Activated naive CD8-positive, alpha-beta T cell (primary cell): ENCODE measurements at regions not wholly inside any gene's neighbourhood (a gene's known extent, or its start where the extent isn't known, plus 50 kb on each side); places are given as distances from the start of the nearest gene placed in this dataset.

Experiments used
- H3K27ac Mint-ChIP-seq: one replicate; pipeline ENCODE4 v1.8.0; 2021; ENCODE audit warnings: mixed read lengths
- H3K27me3 Mint-ChIP-seq: one replicate; pipeline ENCODE4 v1.8.0; 2021; ENCODE audit warnings: mixed read lengths
- H3K36me3 Mint-ChIP-seq: one replicate; pipeline ENCODE4 v1.8.0; 2021; ENCODE audit warnings: mixed read lengths
- H3K4me1 Mint-ChIP-seq: one replicate; pipeline ENCODE4 v1.8.0; 2021; ENCODE audit warnings: low read depth, mixed read lengths
- H3K4me3 Mint-ChIP-seq: one replicate; pipeline ENCODE4 v1.8.0; 2021; ENCODE audit warnings: mild to moderate bottlenecking, mixed read lengths
- H3K9me3 Mint-ChIP-seq: one replicate; pipeline ENCODE4 v1.8.0; 2021; ENCODE audit warnings: low read depth, mixed read lengths

DNA sequence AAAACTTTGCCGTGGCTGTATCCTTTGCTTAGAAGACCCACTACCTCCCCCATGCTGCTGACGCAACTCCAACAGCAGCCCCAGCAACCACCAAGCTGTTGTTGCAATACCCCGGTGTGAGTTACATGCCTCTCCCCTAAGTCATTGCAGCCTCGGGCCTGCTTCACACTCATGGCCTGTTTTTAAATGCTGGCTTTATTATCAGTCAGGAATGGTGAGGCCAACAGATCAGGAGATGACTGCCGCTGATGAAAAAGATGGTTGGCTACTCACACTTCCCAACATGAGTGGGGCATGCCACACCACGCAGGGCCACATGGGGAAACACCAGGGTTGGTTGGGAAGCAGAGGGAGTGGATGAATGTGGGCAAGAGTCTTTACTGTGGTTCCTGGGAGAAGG, 171.5 kb upstream of the SYT13 start:
- peaks cover 4% of the 10 kb centered on the region for H3K27me3 Mint-ChIP-seq
- no peak overlapping the region for H3K4me3 Mint-ChIP-seq
- no peak overlapping the region for H3K27ac Mint-ChIP-seq
- H3K4me1 Mint-ChIP-seq: no peaks in the 10 kb centered on the region
- H3K36me3 Mint-ChIP-seq: no peaks in the 10 kb centered on the region
- H3K9me3 Mint-ChIP-seq: no peaks in the 10 kb centered on the region

DNA sequence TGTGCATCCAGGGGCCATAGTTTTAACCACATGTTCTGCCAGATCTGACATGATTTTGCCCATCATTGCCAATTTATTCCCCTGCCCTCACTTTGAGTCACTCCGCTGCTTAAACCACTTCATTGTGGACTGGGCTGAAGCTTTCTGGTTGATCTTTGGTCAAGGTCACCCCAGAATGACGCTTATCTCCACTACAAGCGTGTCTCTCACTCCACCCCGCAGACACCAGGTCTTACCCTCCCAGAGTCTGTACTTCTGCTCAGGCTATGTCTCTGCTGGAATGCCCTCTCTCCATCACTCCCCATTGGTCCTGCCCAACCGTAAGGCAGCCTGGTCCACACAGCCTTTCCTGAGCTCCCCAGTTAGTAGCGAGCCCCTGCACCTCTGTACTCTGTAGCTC, 170.5 kb upstream of the SYT13 start:
- Mint-ChIP-seq H3K36me3 (no peaks in the 10 kb centered on the region), H3K27ac (no peak overlapping the region), H3K9me3 (no peaks in the 10 kb centered on the region), H3K4me1 (no peaks in the 10 kb centered on the region), H3K27me3 (peaks cover 4% of the 10 kb centered on the region), H3K4me3 (no peak overlapping the region)

DNA sequence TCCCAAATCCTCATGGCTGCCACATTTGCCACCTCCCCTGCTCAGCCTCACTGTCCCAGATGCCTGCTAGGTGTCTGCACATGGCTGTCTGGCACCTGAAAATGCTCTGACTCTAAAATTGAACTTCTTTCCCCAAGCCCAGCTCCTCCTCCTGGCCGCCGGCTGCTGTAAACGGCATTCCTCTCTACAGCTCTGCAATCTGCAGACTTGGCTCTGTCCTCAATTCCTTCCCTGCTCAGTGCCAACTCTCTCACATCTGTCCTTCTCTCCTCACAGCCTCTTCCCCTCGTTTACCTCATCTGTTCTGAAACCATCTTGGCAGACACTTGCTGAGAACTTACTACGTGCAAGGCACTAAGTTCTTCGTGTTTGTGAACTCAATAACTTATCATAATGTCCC, 169.4 kb upstream of the SYT13 start:
- no peak overlapping the region for H3K27ac Mint-ChIP-seq
- no peaks in the 10 kb centered on the region for H3K9me3 Mint-ChIP-seq
- H3K4me3 Mint-ChIP-seq: no peak overlapping the region
- H3K27me3 Mint-ChIP-seq: peaks cover 4% of the 10 kb centered on the region
- no peaks in the 10 kb centered on the region for H3K4me1 Mint-ChIP-seq
- H3K36me3 Mint-ChIP-seq: no peaks in the 10 kb centered on the region

DNA sequence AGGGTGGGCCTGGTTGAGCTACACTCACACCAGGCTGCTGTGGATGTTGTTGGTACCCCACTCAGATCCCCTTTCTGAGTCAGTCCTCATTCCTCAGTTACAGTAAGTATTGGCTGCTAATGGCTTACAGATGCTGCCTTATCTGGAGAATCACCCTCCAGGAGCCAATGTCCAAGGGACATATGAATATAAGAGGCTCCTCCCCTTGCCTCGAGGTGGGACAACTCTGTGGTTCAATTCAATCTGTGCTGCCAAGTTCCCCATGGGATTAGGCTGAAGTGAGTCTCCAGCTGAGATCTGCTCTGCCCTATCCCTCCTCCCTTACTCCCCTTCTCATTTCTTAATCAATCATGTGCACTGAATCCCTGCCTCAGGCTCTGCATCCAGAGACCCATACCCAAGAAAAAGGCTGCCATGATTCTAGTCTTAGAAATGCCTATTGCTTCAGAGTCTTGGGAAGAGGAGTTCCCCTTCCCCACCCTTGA, 168.8 kb upstream of the SYT13 start:
- H3K27ac Mint-ChIP-seq: no peak overlapping the region
- H3K27me3 Mint-ChIP-seq: peaks cover 4% of the 10 kb centered on the region
- H3K36me3 Mint-ChIP-seq: no peaks in the 10 kb centered on the region
- H3K4me3 Mint-ChIP-seq: no peak overlapping the region
- no peaks in the 10 kb centered on the region for H3K9me3 Mint-ChIP-seq
- H3K4me1 Mint-ChIP-seq: no peaks in the 10 kb centered on the region

DNA sequence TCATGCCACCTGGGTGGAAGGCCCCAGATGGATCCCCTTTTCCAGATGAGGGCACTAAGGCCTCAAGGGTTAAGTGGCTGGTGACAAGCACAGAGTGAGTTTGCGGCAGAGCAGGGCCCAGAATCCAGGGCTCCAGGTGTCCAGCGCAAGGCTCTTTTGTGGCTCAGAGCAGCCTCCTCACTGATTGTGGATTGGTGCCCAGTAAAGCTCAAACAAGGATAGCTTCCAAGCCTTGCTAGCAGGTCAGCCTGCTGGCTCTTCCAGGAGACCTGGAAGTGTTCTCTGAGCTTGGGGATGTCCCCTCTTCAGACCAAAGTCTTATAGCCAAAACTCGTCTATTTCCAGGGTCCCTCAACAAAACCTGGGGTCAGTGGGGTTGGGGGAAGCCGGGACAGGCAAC, 167.6 kb upstream of the SYT13 start:
- Mint-ChIP-seq H3K36me3 (no peaks in the 10 kb centered on the region), H3K27ac (no peak overlapping the region), H3K27me3 (peaks cover 4% of the 10 kb centered on the region), H3K4me1 (no peaks in the 10 kb centered on the region), H3K4me3 (no peak overlapping the region), H3K9me3 (no peaks in the 10 kb centered on the region)

DNA sequence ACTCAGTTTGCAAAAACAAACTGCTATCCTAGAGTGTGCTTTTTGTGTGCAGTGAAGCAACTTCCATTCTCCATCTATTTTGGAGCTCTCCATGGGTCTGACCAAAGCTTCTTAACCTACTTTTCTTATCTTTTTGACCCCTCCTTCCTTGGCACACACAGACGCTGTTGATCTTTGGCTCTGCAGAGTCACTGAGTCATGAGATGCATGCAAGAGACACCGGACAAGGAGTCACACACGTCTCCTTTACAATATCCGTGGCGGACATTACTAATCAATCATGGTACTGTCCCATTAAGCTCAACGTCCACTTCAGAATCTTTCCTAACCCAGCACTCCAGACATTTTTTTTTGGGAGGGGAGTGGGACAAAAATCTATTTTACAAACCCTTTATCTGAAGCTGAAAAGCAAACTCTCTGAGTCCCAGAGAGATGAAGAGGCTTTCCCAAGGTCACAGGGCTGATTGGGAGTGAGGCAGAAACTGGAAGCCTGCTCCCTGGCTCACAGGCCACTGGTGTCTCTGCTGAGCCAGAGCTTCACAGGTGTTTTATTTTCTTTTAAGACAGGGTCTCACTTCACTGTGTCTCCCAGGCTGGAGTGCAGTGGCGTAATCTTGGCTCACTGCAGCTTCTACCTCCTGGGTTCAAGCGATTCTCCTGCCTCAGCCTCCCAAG, 165.8 kb upstream of the SYT13 start:
- Mint-ChIP-seq H3K27me3 (peaks cover 2% of the 10 kb centered on the region), H3K27ac (no peak overlapping the region), H3K9me3 (no peaks in the 10 kb centered on the region), H3K4me1 (no peaks in the 10 kb centered on the region), H3K4me3 (no peak overlapping the region), H3K36me3 (no peaks in the 10 kb centered on the region)

DNA sequence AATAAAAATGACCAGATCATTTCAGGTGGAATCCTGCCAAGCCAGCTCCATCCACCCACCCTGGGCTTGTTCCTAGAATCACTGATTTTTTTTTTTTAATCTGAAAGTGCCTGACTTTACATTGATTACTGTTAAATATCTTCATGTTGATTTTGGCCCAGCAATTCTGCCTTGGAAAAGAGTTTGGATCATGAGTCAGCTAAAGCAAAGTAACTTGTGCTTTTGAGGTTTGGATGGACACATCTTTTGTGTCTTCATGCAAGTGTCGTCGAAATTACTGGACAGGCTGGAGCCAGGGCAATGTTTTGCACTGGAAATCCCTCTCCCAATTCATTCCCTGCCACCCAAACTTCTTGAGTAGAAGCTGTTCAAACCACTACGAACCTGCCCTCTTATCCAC, 164.0 kb upstream of the SYT13 start:
- Mint-ChIP-seq H3K36me3 (no peaks in the 10 kb centered on the region), H3K9me3 (no peaks in the 10 kb centered on the region), H3K4me1 (no peaks in the 10 kb centered on the region), H3K4me3 (no peak overlapping the region), H3K27me3 (no peaks in the 10 kb centered on the region), H3K27ac (no peak overlapping the region)

DNA sequence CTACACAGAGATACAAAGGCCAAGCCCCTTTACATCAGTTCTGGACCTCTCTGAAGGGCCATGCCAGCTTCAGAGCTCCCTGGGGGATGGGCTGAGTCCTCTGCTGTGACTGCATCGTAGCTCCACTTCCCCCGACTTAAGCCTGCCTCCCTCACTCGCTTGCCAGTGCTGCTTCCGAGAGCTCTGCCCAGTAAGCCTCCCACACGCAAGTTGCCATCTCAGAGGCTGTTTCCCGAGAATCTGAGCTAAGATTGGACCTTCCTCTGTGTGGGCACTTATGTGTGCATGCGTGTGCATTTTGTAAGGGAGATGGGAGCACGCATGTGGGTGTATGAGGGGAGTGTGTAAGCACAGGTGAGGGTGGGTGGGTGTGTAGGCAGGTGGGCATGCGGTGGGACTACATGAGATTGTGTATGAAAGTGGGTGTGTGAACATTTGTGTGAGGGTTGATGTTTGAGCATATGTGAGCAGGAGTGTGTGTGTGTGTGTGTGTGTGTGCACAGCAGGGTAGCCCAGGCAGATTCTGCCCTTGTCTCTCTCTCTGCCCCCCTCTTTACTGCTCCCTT, 163.0 kb upstream of the SYT13 start:
- Mint-ChIP-seq H3K4me3 (no peak overlapping the region), H3K27ac (no peak overlapping the region), H3K4me1 (no peaks in the 10 kb centered on the region), H3K27me3 (no peaks in the 10 kb centered on the region), H3K36me3 (no peaks in the 10 kb centered on the region), H3K9me3 (no peaks in the 10 kb centered on the region)

DNA sequence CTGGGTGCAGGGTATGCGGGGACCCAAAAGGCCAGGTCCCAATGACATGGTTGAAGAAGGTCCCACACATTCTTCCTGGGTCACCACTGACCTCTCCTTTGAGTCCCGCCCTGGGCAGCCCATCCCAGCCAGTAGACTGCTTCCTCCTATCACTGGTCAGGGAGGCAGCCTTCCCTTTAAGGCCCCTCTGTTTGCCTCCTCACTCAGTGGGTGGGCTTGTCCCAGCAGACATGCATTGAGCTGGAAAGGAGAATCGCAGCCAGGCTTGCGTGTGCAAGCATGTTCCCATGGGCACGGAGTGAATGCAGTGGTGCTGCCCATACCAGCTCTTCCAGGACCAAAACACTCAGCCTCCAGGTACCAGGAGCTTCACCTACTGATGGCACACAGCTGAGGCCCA, 162.4 kb upstream of the SYT13 start:
- Mint-ChIP-seq H3K27me3 (no peaks in the 10 kb centered on the region), H3K4me3 (no peak overlapping the region), H3K27ac (no peak overlapping the region), H3K4me1 (no peaks in the 10 kb centered on the region), H3K36me3 (no peaks in the 10 kb centered on the region), H3K9me3 (no peaks in the 10 kb centered on the region)

DNA sequence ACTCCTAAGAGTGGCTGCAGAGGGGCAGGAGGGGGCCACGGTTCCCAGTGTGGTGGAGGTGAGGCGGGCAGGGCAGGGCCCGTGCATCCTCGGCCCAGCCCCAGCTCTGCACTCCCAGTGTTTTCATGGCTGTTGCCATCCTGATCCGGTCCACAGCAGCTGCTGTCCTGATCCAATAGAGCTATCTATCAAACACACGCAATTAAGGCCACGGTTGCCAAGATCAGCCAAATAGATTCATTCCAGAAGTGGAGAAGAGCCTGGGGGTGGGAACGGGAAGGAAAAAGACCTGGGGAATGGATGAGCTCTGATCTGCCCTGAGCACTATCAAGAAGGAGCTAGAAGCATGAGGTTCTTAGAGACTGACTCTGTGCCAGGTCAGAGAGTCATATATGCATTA, 160.9 kb upstream of the SYT13 start:
- no peaks in the 10 kb centered on the region for H3K9me3 Mint-ChIP-seq
- no peaks in the 10 kb centered on the region for H3K36me3 Mint-ChIP-seq

DNA sequence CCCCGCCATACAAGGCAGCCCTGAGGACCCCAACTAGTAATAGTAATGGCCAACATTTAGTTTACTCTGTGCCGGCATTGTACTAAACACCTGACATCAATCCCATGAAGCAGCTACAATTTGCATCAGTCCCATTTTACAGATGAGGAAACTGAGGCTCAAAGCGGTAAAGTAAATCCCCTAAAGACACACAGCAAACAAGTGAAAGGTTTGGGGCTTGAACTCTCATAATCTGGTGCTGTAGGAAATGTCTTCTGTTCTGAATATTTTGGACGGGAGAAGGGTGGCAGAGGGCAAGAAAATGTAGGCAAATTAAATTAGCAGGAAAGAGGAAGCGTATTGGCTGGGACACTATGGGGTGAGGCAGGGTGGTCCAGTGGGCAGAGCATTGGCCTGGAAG, 160.3 kb upstream of the SYT13 start:
- H3K27ac Mint-ChIP-seq: no peak overlapping the region
- no peak overlapping the region for H3K4me3 Mint-ChIP-seq
- peaks cover 1% of the 10 kb centered on the region for H3K27me3 Mint-ChIP-seq
- H3K9me3 Mint-ChIP-seq: no peaks in the 10 kb centered on the region
- no peaks in the 10 kb centered on the region for H3K4me1 Mint-ChIP-seq
- no peaks in the 10 kb centered on the region for H3K36me3 Mint-ChIP-seq

More for the DNA sequence above, 160.9 kb upstream of the SYT13 start:
- no peak overlapping the region for H3K27ac Mint-ChIP-seq
- H3K4me1 Mint-ChIP-seq: no peaks in the 10 kb centered on the region
- no peak overlapping the region for H3K4me3 Mint-ChIP-seq
- H3K27me3 Mint-ChIP-seq: peaks cover 1% of the 10 kb centered on the region

DNA sequence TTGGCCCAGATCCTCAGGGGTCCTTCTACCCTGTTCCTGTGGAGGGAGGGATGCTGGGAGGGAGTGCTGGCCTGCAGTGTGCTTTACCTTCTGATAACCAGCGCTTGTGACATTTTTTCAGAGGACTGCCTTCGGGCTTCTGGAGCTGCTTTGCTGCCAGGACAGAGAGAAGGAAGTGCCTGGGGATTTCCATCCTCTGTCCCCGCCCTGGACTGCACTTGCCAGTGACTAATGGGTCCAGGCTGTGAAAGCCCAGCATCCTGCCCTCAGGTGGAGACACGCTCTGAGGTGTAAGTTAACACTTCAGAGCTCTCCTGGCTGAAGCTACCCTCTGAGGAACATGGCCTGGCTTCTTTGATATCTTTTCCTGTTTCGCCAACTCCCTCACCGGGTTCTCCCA, 158.7 kb upstream of the SYT13 start:
- no peaks in the 10 kb centered on the region for H3K9me3 Mint-ChIP-seq
- H3K27ac Mint-ChIP-seq: no peak overlapping the region
- peaks cover 1% of the 10 kb centered on the region for H3K27me3 Mint-ChIP-seq
- H3K4me3 Mint-ChIP-seq: no peak overlapping the region
- H3K36me3 Mint-ChIP-seq: no peaks in the 10 kb centered on the region
- H3K4me1 Mint-ChIP-seq: no peaks in the 10 kb centered on the region

DNA sequence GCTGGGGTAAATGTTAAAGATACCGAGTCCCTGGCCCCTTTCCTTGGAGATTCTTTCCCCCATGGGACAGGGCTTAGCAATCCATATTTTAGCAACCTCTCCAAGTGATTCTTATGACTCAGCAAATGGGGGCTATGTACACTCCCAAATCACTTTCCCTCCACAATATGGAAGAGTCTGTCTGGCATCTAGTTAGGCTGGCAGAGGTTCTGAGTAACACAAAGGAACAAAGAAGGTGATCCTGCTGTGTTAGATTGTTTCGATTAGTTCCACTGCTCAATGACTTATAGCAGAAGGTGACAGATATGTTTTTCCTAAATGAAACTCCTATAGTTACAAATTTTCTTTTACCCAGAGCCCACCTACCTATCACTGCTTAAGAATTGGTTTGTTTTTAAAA, 154.0 kb upstream of the SYT13 start:
- Mint-ChIP-seq H3K27me3 (peaks cover 6% of the 10 kb centered on the region), H3K9me3 (no peaks in the 10 kb centered on the region), H3K4me3 (no peak overlapping the region), H3K27ac (no peak overlapping the region), H3K36me3 (no peaks in the 10 kb centered on the region), H3K4me1 (no peaks in the 10 kb centered on the region)

DNA sequence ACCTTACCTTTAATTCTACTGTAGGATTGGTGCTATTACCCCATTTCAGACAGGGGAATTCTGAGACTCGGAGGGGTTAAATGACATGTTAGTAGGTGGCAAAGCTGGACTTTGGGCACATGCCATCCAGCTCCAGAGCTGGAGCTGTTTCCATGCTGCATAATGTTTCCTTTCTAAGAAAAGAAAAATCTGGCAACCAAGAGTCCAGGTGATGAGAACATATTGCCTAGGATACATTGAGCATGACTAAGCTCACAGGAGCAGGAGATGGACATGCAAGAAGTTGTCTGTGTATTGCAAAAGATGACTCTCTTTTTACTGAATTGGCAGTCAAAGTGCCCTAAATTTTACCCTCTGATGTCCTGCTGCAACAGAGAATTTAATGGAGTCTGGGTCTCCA, 150.8 kb upstream of the SYT13 start:
- no peak overlapping the region for H3K27ac Mint-ChIP-seq
- H3K27me3 Mint-ChIP-seq: peaks cover 5% of the 10 kb centered on the region
- H3K36me3 Mint-ChIP-seq: no peaks in the 10 kb centered on the region
- H3K4me1 Mint-ChIP-seq: no peaks in the 10 kb centered on the region
- H3K9me3 Mint-ChIP-seq: no peaks in the 10 kb centered on the region
- no peak overlapping the region for H3K4me3 Mint-ChIP-seq

DNA sequence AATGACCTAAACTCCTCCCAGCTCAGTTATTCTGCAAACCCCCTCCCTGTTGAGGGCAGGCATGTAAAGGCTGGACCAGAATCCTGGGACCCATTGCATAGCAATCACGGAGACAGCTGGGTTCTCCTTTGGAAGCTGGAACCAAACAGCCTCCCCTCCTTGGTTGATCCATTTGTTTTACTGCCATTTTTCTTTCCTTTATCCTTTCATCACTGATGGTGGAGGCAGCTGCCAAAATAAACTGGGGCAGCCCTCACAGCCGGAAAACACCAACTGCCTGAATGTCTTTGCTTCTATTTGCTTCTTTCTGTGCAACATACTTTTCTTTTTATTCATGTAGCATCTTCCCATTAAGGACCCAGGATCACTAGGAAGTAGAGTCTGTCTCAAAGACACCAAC, 150.0 kb upstream of the SYT13 start:
- H3K4me1 Mint-ChIP-seq: no peaks in the 10 kb centered on the region
- no peaks in the 10 kb centered on the region for H3K36me3 Mint-ChIP-seq
- peaks cover 7% of the 10 kb centered on the region for H3K27me3 Mint-ChIP-seq
- no peak overlapping the region for H3K4me3 Mint-ChIP-seq
- H3K9me3 Mint-ChIP-seq: no peaks in the 10 kb centered on the region
- H3K27ac Mint-ChIP-seq: no peak overlapping the region

DNA sequence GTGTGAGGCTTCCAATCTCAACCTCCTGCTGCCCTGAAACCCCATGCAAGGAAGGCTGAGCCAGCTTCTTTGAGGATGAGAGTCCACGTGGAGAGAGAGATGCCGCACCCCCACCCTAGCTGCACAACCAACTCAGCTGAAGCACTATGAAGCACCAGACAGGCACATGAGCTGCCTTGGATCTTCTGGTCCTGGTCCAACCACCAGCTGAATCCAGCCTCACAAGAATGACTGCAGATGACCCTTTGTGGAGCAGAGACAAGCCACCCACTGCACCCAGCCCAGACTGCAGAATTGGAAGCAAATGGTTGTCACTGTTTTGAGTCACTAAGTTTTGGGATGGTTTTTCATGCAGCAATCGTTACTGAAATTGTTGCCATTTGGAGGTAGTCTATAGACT, 149.6 kb upstream of the SYT13 start:
- no peak overlapping the region for H3K4me3 Mint-ChIP-seq
- H3K4me1 Mint-ChIP-seq: no peaks in the 10 kb centered on the region
- H3K27ac Mint-ChIP-seq: no peak overlapping the region
- H3K36me3 Mint-ChIP-seq: no peaks in the 10 kb centered on the region
- no peaks in the 10 kb centered on the region for H3K9me3 Mint-ChIP-seq
- peaks cover 7% of the 10 kb centered on the region for H3K27me3 Mint-ChIP-seq
